OCI-LY7 (cell line): ENCODE measurements at regions not wholly inside any gene's neighbourhood (a gene's known extent, or its start where the extent isn't known, plus 50 kb on each side); places are given as distances from the start of the nearest gene placed in this dataset.

Source experiments
- CTCF ChIP-seq: fragments of 200-600 bp; sonication (generic); conservative IDR thresholded peaks from 2 replicates; pipeline ENCODE4 v1.5.1; 2014; ENCODE audit warnings: mild to moderate bottlenecking, antibody characterized with exemption, low read length, moderate library complexity, mixed read lengths
- EZH2phosphoT487 ChIP-seq: fragments of 200-600 bp; sonication (generic); IDR thresholded peaks from 2 replicates; pipeline ENCODE4 v1.6.1; 2018; ENCODE audit warnings: low read depth, borderline replicate concordance, mild to moderate bottlenecking, mixed run types, antibody characterized with exemption, low read length, moderate library complexity, mixed read lengths

DNA sequence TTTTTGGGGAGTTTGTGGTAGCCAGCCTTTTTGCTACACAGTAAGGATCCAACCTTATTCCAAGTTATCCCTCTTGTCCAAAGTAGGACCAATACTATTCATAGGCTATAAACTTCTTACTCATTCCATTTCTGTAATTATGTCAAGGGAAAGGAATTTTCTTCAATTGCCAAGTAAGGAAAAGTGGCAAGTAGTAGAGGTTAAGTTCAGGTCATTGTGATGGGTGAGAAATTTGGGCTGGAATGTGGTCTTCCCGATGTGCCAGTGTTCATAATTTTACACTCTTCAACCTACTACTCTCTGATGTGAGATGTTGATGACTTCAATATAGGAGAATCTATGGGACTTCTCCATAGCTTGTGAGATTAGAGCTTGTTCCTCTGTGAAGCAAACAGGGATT lies 648.8 kb downstream of the METTL15 start:
- no peak for TF ChIP-seq CTCF
- no peak for TF ChIP-seq EZH2phosphoT487
